ENCODE measurements at regions not wholly inside any gene's neighbourhood (a gene's known extent, or its start where the extent isn't known, plus 50 kb on each side); places are given as distances from the start of the nearest gene placed in this dataset.

DNA sequence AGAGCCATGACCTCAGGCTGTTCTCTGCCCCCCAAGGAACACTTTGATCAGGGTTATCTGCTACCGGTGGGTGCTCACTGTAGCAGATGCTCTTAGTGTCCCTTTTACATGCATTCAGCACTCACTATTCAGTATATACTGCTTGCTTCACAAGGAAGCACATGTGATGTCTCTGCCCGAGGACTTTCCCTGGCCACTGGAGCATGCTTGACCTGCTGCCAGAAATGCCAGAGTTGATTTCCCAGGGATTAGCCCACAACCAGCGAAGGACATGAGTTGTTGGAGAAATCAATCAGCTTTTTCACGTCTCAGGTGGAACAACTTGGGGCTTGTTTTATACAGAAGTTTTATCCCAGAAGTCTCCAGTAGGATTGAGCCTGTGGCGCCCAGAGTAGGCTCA is 51.2 kb upstream of the RPS6KA3 start:
- peaks cover 24% of the 10 kb centered on the region for H3K27me3 Mint-ChIP-seq (ENCODE audit: low read depth)
- H3K27ac Mint-ChIP-seq, result no peak overlapping the region
- ATAC-seq (replicated peaks in 1 of 2) (no peak), DNase-seq (no peak)
- no peaks in the 10 kb centered on the region for H3K36me3 Mint-ChIP-seq (ENCODE audit: insufficient read depth in 2 of 2)
- peaks cover 19% of the 10 kb centered on the region for H3K4me1 Mint-ChIP-seq (ENCODE audit: low read depth)
- H3K9me3 Mint-ChIP-seq, result peaks cover 0 to 1% of the 10 kb centered on the region in 2 donors
- no peak overlapping the region for H3K4me3 Mint-ChIP-seq
